ENCODE measurements at regions not wholly inside any gene's neighbourhood (a gene's known extent, or its start where the extent isn't known, plus 50 kb on each side); places are given as distances from the start of the nearest gene placed in this dataset.

- Histone ChIP-seq H3K27ac (replicated peaks) (no peak overlapping the region), H3K4me3 (replicated peaks; ENCODE audit: insufficient read depth, low read length) (no peak overlapping the region), H3K27me3 (ENCODE audit: insufficient read depth, poor library complexity, severe bottlenecking) (no peaks in the 10 kb centered on the region)
- no peak for DNase-seq (ENCODE audit: low read depth in 1 of 2, low spot score in 1 of 2)
- no peak for TF ChIP-seq POLR2AphosphoS5 (IDR thresholded peaks at IDR 0.05; ENCODE audit: low read depth)
- no peak for TF ChIP-seq REST (IDR thresholded peaks at IDR 0.05; ENCODE audit: insufficient replicate concordance, low read depth)
- TF ChIP-seq, protein P1, sequence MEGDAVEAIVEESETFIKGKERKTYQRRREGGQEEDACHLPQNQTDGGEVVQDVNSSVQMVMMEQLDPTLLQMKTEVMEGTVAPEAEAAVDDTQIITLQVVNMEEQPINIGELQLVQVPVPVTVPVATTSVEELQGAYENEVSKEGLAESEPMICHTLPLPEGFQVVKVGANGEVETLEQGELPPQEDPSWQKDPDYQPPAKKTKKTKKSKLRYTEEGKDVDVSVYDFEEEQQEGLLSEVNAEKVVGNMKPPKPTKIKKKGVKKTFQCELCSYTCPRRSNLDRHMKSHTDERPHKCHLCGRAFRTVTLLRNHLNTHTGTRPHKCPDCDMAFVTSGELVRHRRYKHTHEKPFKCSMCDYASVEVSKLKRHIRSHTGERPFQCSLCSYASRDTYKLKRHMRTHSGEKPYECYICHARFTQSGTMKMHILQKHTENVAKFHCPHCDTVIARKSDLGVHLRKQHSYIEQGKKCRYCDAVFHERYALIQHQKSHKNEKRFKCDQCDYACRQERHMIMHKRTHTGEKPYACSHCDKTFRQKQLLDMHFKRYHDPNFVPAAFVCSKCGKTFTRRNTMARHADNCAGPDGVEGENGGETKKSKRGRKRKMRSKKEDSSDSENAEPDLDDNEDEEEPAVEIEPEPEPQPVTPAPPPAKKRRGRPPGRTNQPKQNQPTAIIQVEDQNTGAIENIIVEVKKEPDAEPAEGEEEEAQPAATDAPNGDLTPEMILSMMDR (IDR thresholded peaks at IDR 0.05; ENCODE audit: insufficient read depth, low read length): no peak
- no peak for TF ChIP-seq GABPA (IDR thresholded peaks at IDR 0.05; ENCODE audit: low read depth)
- TF ChIP-seq SPI1 (IDR thresholded peaks at IDR 0.05; ENCODE audit: borderline replicate concordance, low read depth): no peak
Measured at GRCh38 chr15:98286200-98286599, 325.7 kb downstream of the ARRDC4 start.

GRCh38 chr15:98286831-98287230, 326.3 kb downstream of the ARRDC4 start:
- Histone ChIP-seq H3K27me3 (ENCODE audit: insufficient read depth, poor library complexity, severe bottlenecking) (no peaks in the 10 kb centered on the region), H3K4me3 (replicated peaks; ENCODE audit: insufficient read depth, low read length) (no peak overlapping the region), H3K27ac (replicated peaks) (no peak overlapping the region)
- TF ChIP-seq GABPA (IDR thresholded peaks at IDR 0.05; ENCODE audit: low read depth) (no peak), REST (IDR thresholded peaks at IDR 0.05; ENCODE audit: insufficient replicate concordance, low read depth) (no peak)
- DNase-seq (ENCODE audit: low read depth in 1 of 2, low spot score in 1 of 2): no peak

GRCh38 chr15:98288091-98288590, 327.6 kb downstream of the ARRDC4 start:
- Histone ChIP-seq H3K27me3 (ENCODE audit: insufficient read depth, poor library complexity, severe bottlenecking) (peaks cover 2% of the 10 kb centered on the region), H3K4me3 (replicated peaks; ENCODE audit: insufficient read depth, low read length) (no peak overlapping the region), H3K27ac (replicated peaks) (no peak overlapping the region)
- no peak for DNase-seq (ENCODE audit: low read depth in 1 of 2, low spot score in 1 of 2)
- TF ChIP-seq SPI1 (IDR thresholded peaks at IDR 0.05; ENCODE audit: borderline replicate concordance, low read depth) (no peak), POLR2AphosphoS5 (IDR thresholded peaks at IDR 0.05; ENCODE audit: low read depth) (no peak), REST (IDR thresholded peaks at IDR 0.05; ENCODE audit: insufficient replicate concordance, low read depth) (no peak), GABPA (IDR thresholded peaks at IDR 0.05; ENCODE audit: low read depth) (no peak)
- TF ChIP-seq, protein P1 (IDR thresholded peaks at IDR 0.05; ENCODE audit: insufficient read depth, low read length): no peak
